ENCODE measurements at regions not wholly inside any gene's neighbourhood (a gene's known extent, or its start where the extent isn't known, plus 50 kb on each side); places are given as distances from the start of the nearest gene placed in this dataset.

GRCh38 chr3:36197151-36197550 is 183.2 kb upstream of the STAC start:
- Histone ChIP-seq H3K9me3 (no peaks in the 10 kb centered on the region), H3K27me3 (no peaks in the 10 kb centered on the region)
- no peak for DNase-seq

GRCh38 chr3:36201546-36201945 is 178.8 kb upstream of the STAC start:
- no peak for DNase-seq
- no peak overlapping the region for H3K4me3 ChIP-seq
- no peaks in the 10 kb centered on the region for H3K36me3 ChIP-seq
- H3K9me3 ChIP-seq = no peaks in the 10 kb centered on the region
- no peaks in the 10 kb centered on the region for H3K27me3 ChIP-seq

More at GRCh38 chr3:36197151-36197550, 183.2 kb upstream of the STAC start:
- no peaks in the 10 kb centered on the region for H3K36me3 ChIP-seq
- no peak overlapping the region for H3K4me3 ChIP-seq

GRCh38 chr3:36206956-36207580 is 173.2 kb upstream of the STAC start:
- Histone ChIP-seq H3K4me3 (no peak overlapping the region), H3K36me3 (no peaks in the 10 kb centered on the region), H3K9me3 (no peaks in the 10 kb centered on the region), H3K27me3 (no peaks in the 10 kb centered on the region)
- no peak for DNase-seq

- H3K27me3 ChIP-seq = no peaks in the 10 kb centered on the region
- no peak for DNase-seq
- H3K4me3 ChIP-seq = no peak overlapping the region
- H3K36me3 ChIP-seq = no peaks in the 10 kb centered on the region
- no peaks in the 10 kb centered on the region for H3K9me3 ChIP-seq
Measured at GRCh38 chr3:36210840-36211651, 169.3 kb upstream of the STAC start.

- H3K27me3 ChIP-seq = no peaks in the 10 kb centered on the region
- no peak overlapping the region for H3K4me3 ChIP-seq
- H3K36me3 ChIP-seq = no peaks in the 10 kb centered on the region
- no peak for DNase-seq
- H3K9me3 ChIP-seq = no peaks in the 10 kb centered on the region
Measured at GRCh38 chr3:36211652-36211999, 168.7 kb upstream of the STAC start.

- H3K9me3 ChIP-seq = no peaks in the 10 kb centered on the region
- H3K4me3 ChIP-seq = no peak overlapping the region
- H3K27me3 ChIP-seq = no peaks in the 10 kb centered on the region
- H3K36me3 ChIP-seq = no peaks in the 10 kb centered on the region
- DNase-seq = peak; percentile 26
Measured at GRCh38 chr3:36212251-36212650, 168.1 kb upstream of the STAC start.

- Histone ChIP-seq H3K9me3 (no peaks in the 10 kb centered on the region), H3K27me3 (no peaks in the 10 kb centered on the region), H3K36me3 (no peaks in the 10 kb centered on the region), H3K4me3 (no peak overlapping the region)
- DNase-seq = no peak
Measured at GRCh38 chr3:36214460-36214859, 165.8 kb upstream of the STAC start.

- no peak for DNase-seq
- Histone ChIP-seq H3K36me3 (no peaks in the 10 kb centered on the region), H3K9me3 (no peaks in the 10 kb centered on the region), H3K4me3 (no peak overlapping the region), H3K27me3 (no peaks in the 10 kb centered on the region)
Measured at GRCh38 chr3:36215241-36215640, 165.1 kb upstream of the STAC start.

GRCh38 chr3:36219398-36219797 is 160.9 kb upstream of the STAC start:
- Histone ChIP-seq H3K4me3 (no peak overlapping the region), H3K36me3 (no peaks in the 10 kb centered on the region)
- DNase-seq = no peak

GRCh38 chr3:36220173-36220572 is 160.1 kb upstream of the STAC start:
- Histone ChIP-seq H3K36me3 (no peaks in the 10 kb centered on the region), H3K4me3 (no peak overlapping the region), H3K27me3 (no peaks in the 10 kb centered on the region), H3K9me3 (no peaks in the 10 kb centered on the region)
- no peak for DNase-seq

More at GRCh38 chr3:36219398-36219797, 160.9 kb upstream of the STAC start:
- H3K9me3 ChIP-seq = no peaks in the 10 kb centered on the region
- no peaks in the 10 kb centered on the region for H3K27me3 ChIP-seq

GRCh38 chr3:36221975-36222374 is 158.3 kb upstream of the STAC start:
- no peak for DNase-seq
- H3K9me3 ChIP-seq = no peaks in the 10 kb centered on the region
- no peaks in the 10 kb centered on the region for H3K27me3 ChIP-seq
- no peaks in the 10 kb centered on the region for H3K36me3 ChIP-seq
- no peak overlapping the region for H3K4me3 ChIP-seq

- DNase-seq = no peak
- Histone ChIP-seq H3K27me3 (no peaks in the 10 kb centered on the region), H3K4me3 (no peak overlapping the region), H3K9me3 (no peaks in the 10 kb centered on the region), H3K36me3 (no peaks in the 10 kb centered on the region)
Measured at GRCh38 chr3:36227980-36228379, 152.3 kb upstream of the STAC start.

- Histone ChIP-seq H3K36me3 (no peaks in the 10 kb centered on the region), H3K27me3 (no peaks in the 10 kb centered on the region), H3K9me3 (no peaks in the 10 kb centered on the region), H3K4me3 (no peak overlapping the region)
- no peak for DNase-seq
Measured at GRCh38 chr3:36229496-36229895, 150.8 kb upstream of the STAC start.

- Histone ChIP-seq H3K4me3 (no peak overlapping the region), H3K27me3 (no peaks in the 10 kb centered on the region), H3K36me3 (no peaks in the 10 kb centered on the region), H3K9me3 (peaks cover 2% of the 10 kb centered on the region; the same call in 1 of the 2 replicates)
- no peak for DNase-seq
Measured at GRCh38 chr3:36232797-36233489, 147.4 kb upstream of the STAC start.

GRCh38 chr3:36244728-36245127 is 135.6 kb upstream of the STAC start:
- H3K27me3 ChIP-seq = no peaks in the 10 kb centered on the region
- H3K4me3 ChIP-seq = no peak overlapping the region
- no peak for DNase-seq
- H3K9me3 ChIP-seq = no peaks in the 10 kb centered on the region
- H3K36me3 ChIP-seq = no peaks in the 10 kb centered on the region

- Histone ChIP-seq H3K36me3 (no peaks in the 10 kb centered on the region), H3K27me3 (no peaks in the 10 kb centered on the region), H3K9me3 (no peaks in the 10 kb centered on the region), H3K4me3 (no peak overlapping the region)
- no peak for DNase-seq
Measured at GRCh38 chr3:36248374-36248773, 131.9 kb upstream of the STAC start.

- Histone ChIP-seq H3K36me3 (no peaks in the 10 kb centered on the region), H3K9me3 (no peaks in the 10 kb centered on the region), H3K27me3 (no peaks in the 10 kb centered on the region), H3K4me3 (no peak overlapping the region)
- DNase-seq = no peak
Measured at GRCh38 chr3:36250191-36250590, 130.1 kb upstream of the STAC start.
